ENCODE measurements at regions not wholly inside any gene's neighbourhood (a gene's known extent, or its start where the extent isn't known, plus 50 kb on each side); places are given as distances from the start of the nearest gene placed in this dataset.

GRCh38 chrX:121975671-121976070 lies 928.3 kb downstream of the GLUD2 start:
- no peaks in the 10 kb centered on the region for H3K36me3 Mint-ChIP-seq (ENCODE audit: insufficient read depth)
- no peak overlapping the region for H3K4me3 Mint-ChIP-seq (ENCODE audit: low read depth)
- H3K27ac Mint-ChIP-seq = no peak overlapping the region
- H3K27me3 Mint-ChIP-seq = no peaks in the 10 kb centered on the region
- DNase-seq (ENCODE audit: low spot score, unreplicated experiment) = no peak
- TF ChIP-seq CTCF (IDR thresholded peaks at IDR 0.05; ENCODE audit: unreplicated experiment) = no peak
- H3K9me3 Mint-ChIP-seq (ENCODE audit: low read depth) = peaks cover 33% of the 10 kb centered on the region
- no peaks in the 10 kb centered on the region for H3K4me1 Mint-ChIP-seq (ENCODE audit: low read depth)

GRCh38 chrX:121987163-121987562 lies 939.8 kb downstream of the GLUD2 start:
- DNase-seq (ENCODE audit: low spot score, unreplicated experiment) = no peak
- no peaks in the 10 kb centered on the region for H3K4me1 Mint-ChIP-seq (ENCODE audit: low read depth)
- H3K27ac Mint-ChIP-seq = no peak overlapping the region
- no peaks in the 10 kb centered on the region for H3K36me3 Mint-ChIP-seq (ENCODE audit: insufficient read depth)
- TF ChIP-seq CTCF (IDR thresholded peaks at IDR 0.05; ENCODE audit: unreplicated experiment) = no peak
- peaks cover 39% of the 10 kb centered on the region for H3K9me3 Mint-ChIP-seq (ENCODE audit: low read depth)
- no peak overlapping the region for H3K4me3 Mint-ChIP-seq (ENCODE audit: low read depth)
- H3K27me3 Mint-ChIP-seq = no peaks in the 10 kb centered on the region

GRCh38 chrX:121987835-121988234 lies 940.4 kb downstream of the GLUD2 start:
- Mint-ChIP-seq H3K27me3 (no peaks in the 10 kb centered on the region), H3K27ac (no peak overlapping the region), H3K36me3 (ENCODE audit: insufficient read depth) (no peaks in the 10 kb centered on the region), H3K4me3 (ENCODE audit: low read depth) (no peak overlapping the region), H3K9me3 (ENCODE audit: low read depth) (peaks cover 37% of the 10 kb centered on the region), H3K4me1 (ENCODE audit: low read depth) (no peaks in the 10 kb centered on the region)
- no peak for TF ChIP-seq CTCF (IDR thresholded peaks at IDR 0.05; ENCODE audit: unreplicated experiment)
- no peak for DNase-seq (ENCODE audit: low spot score, unreplicated experiment)

- Mint-ChIP-seq H3K36me3 (ENCODE audit: insufficient read depth) (no peaks in the 10 kb centered on the region), H3K4me3 (ENCODE audit: low read depth) (no peak overlapping the region), H3K9me3 (ENCODE audit: low read depth) (peaks cover 11% of the 10 kb centered on the region), H3K27me3 (no peaks in the 10 kb centered on the region), H3K4me1 (ENCODE audit: low read depth) (no peaks in the 10 kb centered on the region), H3K27ac (no peak overlapping the region)
- DNase-seq (ENCODE audit: low spot score, unreplicated experiment) = no peak
- no peak for TF ChIP-seq CTCF (IDR thresholded peaks at IDR 0.05; ENCODE audit: unreplicated experiment)
Observed at GRCh38 chrX:122004127-122004526, 956.7 kb downstream of the GLUD2 start.

GRCh38 chrX:122026665-122027064 lies 979.3 kb downstream of the GLUD2 start:
- Mint-ChIP-seq H3K27ac (no peak overlapping the region), H3K36me3 (ENCODE audit: insufficient read depth) (no peaks in the 10 kb centered on the region), H3K27me3 (no peaks in the 10 kb centered on the region), H3K4me3 (ENCODE audit: low read depth) (no peak overlapping the region), H3K9me3 (ENCODE audit: low read depth) (peaks cover 17% of the 10 kb centered on the region), H3K4me1 (ENCODE audit: low read depth) (peaks cover 3% of the 10 kb centered on the region)
- no peak for TF ChIP-seq CTCF (IDR thresholded peaks at IDR 0.05; ENCODE audit: unreplicated experiment)
- no peak for DNase-seq (ENCODE audit: low spot score, unreplicated experiment)

Measured in progenitor cell of endocrine pancreas (in vitro differentiated cells).